ENCODE measurements at regions not wholly inside any gene's neighbourhood (a gene's known extent, or its start where the extent isn't known, plus 50 kb on each side); places are given as distances from the start of the nearest gene placed in this dataset.

DNA sequence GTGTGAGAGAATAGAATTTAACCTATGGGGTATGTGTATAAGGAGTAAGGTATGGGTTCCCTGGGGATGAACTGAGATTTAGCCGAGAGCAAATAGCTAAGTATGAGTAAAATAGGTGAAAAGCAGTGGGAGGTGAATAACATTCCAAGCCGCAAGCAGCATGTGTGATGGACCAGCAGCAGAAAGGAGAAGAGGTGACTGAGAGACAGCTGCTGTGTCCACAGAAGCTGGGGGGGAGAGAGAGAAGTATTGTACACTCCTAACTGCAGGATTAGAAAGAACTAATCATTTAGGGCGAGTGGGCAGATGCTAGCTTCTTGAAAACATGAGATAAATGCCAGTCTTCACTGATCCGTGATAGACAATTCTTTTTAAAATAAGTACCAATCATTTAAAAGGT lies 296.0 kb downstream of the KLHL4 start:
- Histone ChIP-seq H3K79me2 (replicated peaks; ENCODE audit: insufficient read depth) (no peaks in the 10 kb centered on the region), H3K4me1 (ENCODE audit: insufficient read depth) (no peaks in the 10 kb centered on the region), H3K36me3 (ENCODE audit: insufficient read depth) (no peaks in the 10 kb centered on the region), H3K27me3 (ENCODE audit: insufficient read depth) (no peaks in the 10 kb centered on the region), H3F3A (replicated peaks; ENCODE audit: low read depth) (no peaks in the 10 kb centered on the region), H3K4me3 (no peak overlapping the region), H3K27ac (ENCODE audit: low read depth) (no peak overlapping the region), H2AFZ (peak overlapping the region; percentile 56; the same call in 1 of the 2 replicates), H4K20me1 (replicated peaks; ENCODE audit: insufficient read depth) (no peaks in the 10 kb centered on the region), H3K4me2 (no peak overlapping the region), H3K9me2 (ENCODE audit: insufficient read depth) (no peaks in the 10 kb centered on the region)
- Mint-ChIP-seq H3K4me3 (no peak overlapping the region), H3K4me1 (peaks cover 5% of the 10 kb centered on the region; the same call in 2 of the 3 replicates), H3K27ac (peak overlapping the region; percentile 24; the same call in 1 of the 2 replicates), H3K27me3 (ENCODE audit: insufficient read depth, low read depth, poor library complexity) (no peaks in the 10 kb centered on the region), H3K36me3 (ENCODE audit: low read depth) (no peaks in the 10 kb centered on the region), H3K9me3 (0 out of 3 replicates have a peak, but pooled peaks cover 2% of the 10 kb centered on the region)
- TF ChIP-seq STAT1 (IDR thresholded peaks at IDR 0.05; ENCODE audit: unreplicated experiment) (no peak), EZH2phosphoT487 (IDR thresholded peaks at IDR 0.05; ENCODE audit: unreplicated experiment) (no peak), ZNF331 (CRISPR knock-in tag; IDR thresholded peaks at IDR 0.05; ENCODE audit: low read depth) (no peak), ZNF114 (CRISPR knock-in tag; IDR thresholded peaks at IDR 0.05) (no peak), POLR2AphosphoS5 (IDR thresholded peaks at IDR 0.05; ENCODE audit: low read depth) (no peak), CREB1 (CRISPR knock-in tag; IDR thresholded peaks at IDR 0.05; ENCODE audit: low read depth) (no peak), NANOG (IDR thresholded peaks at IDR 0.05; ENCODE audit: borderline replicate concordance) (no peak), JUNB (IDR thresholded peaks at IDR 0.05; ENCODE audit: unreplicated experiment) (no peak), EZH2 (IDR thresholded peaks at IDR 0.05; ENCODE audit: low read depth, unreplicated experiment) (no peak)
- TF ChIP-seq, protein P1, sequence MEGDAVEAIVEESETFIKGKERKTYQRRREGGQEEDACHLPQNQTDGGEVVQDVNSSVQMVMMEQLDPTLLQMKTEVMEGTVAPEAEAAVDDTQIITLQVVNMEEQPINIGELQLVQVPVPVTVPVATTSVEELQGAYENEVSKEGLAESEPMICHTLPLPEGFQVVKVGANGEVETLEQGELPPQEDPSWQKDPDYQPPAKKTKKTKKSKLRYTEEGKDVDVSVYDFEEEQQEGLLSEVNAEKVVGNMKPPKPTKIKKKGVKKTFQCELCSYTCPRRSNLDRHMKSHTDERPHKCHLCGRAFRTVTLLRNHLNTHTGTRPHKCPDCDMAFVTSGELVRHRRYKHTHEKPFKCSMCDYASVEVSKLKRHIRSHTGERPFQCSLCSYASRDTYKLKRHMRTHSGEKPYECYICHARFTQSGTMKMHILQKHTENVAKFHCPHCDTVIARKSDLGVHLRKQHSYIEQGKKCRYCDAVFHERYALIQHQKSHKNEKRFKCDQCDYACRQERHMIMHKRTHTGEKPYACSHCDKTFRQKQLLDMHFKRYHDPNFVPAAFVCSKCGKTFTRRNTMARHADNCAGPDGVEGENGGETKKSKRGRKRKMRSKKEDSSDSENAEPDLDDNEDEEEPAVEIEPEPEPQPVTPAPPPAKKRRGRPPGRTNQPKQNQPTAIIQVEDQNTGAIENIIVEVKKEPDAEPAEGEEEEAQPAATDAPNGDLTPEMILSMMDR (conservative IDR thresholded peaks at IDR 0.05; ENCODE audit: low read depth in 2 of 2) = no peak
- TF ChIP-seq, protein P2, sequence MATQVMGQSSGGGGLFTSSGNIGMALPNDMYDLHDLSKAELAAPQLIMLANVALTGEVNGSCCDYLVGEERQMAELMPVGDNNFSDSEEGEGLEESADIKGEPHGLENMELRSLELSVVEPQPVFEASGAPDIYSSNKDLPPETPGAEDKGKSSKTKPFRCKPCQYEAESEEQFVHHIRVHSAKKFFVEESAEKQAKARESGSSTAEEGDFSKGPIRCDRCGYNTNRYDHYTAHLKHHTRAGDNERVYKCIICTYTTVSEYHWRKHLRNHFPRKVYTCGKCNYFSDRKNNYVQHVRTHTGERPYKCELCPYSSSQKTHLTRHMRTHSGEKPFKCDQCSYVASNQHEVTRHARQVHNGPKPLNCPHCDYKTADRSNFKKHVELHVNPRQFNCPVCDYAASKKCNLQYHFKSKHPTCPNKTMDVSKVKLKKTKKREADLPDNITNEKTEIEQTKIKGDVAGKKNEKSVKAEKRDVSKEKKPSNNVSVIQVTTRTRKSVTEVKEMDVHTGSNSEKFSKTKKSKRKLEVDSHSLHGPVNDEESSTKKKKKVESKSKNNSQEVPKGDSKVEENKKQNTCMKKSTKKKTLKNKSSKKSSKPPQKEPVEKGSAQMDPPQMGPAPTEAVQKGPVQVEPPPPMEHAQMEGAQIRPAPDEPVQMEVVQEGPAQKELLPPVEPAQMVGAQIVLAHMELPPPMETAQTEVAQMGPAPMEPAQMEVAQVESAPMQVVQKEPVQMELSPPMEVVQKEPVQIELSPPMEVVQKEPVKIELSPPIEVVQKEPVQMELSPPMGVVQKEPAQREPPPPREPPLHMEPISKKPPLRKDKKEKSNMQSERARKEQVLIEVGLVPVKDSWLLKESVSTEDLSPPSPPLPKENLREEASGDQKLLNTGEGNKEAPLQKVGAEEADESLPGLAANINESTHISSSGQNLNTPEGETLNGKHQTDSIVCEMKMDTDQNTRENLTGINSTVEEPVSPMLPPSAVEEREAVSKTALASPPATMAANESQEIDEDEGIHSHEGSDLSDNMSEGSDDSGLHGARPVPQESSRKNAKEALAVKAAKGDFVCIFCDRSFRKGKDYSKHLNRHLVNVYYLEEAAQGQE (IDR thresholded peaks at IDR 0.05; ENCODE audit: unreplicated experiment) = no peak
- TF ChIP-seq, protein P3, sequence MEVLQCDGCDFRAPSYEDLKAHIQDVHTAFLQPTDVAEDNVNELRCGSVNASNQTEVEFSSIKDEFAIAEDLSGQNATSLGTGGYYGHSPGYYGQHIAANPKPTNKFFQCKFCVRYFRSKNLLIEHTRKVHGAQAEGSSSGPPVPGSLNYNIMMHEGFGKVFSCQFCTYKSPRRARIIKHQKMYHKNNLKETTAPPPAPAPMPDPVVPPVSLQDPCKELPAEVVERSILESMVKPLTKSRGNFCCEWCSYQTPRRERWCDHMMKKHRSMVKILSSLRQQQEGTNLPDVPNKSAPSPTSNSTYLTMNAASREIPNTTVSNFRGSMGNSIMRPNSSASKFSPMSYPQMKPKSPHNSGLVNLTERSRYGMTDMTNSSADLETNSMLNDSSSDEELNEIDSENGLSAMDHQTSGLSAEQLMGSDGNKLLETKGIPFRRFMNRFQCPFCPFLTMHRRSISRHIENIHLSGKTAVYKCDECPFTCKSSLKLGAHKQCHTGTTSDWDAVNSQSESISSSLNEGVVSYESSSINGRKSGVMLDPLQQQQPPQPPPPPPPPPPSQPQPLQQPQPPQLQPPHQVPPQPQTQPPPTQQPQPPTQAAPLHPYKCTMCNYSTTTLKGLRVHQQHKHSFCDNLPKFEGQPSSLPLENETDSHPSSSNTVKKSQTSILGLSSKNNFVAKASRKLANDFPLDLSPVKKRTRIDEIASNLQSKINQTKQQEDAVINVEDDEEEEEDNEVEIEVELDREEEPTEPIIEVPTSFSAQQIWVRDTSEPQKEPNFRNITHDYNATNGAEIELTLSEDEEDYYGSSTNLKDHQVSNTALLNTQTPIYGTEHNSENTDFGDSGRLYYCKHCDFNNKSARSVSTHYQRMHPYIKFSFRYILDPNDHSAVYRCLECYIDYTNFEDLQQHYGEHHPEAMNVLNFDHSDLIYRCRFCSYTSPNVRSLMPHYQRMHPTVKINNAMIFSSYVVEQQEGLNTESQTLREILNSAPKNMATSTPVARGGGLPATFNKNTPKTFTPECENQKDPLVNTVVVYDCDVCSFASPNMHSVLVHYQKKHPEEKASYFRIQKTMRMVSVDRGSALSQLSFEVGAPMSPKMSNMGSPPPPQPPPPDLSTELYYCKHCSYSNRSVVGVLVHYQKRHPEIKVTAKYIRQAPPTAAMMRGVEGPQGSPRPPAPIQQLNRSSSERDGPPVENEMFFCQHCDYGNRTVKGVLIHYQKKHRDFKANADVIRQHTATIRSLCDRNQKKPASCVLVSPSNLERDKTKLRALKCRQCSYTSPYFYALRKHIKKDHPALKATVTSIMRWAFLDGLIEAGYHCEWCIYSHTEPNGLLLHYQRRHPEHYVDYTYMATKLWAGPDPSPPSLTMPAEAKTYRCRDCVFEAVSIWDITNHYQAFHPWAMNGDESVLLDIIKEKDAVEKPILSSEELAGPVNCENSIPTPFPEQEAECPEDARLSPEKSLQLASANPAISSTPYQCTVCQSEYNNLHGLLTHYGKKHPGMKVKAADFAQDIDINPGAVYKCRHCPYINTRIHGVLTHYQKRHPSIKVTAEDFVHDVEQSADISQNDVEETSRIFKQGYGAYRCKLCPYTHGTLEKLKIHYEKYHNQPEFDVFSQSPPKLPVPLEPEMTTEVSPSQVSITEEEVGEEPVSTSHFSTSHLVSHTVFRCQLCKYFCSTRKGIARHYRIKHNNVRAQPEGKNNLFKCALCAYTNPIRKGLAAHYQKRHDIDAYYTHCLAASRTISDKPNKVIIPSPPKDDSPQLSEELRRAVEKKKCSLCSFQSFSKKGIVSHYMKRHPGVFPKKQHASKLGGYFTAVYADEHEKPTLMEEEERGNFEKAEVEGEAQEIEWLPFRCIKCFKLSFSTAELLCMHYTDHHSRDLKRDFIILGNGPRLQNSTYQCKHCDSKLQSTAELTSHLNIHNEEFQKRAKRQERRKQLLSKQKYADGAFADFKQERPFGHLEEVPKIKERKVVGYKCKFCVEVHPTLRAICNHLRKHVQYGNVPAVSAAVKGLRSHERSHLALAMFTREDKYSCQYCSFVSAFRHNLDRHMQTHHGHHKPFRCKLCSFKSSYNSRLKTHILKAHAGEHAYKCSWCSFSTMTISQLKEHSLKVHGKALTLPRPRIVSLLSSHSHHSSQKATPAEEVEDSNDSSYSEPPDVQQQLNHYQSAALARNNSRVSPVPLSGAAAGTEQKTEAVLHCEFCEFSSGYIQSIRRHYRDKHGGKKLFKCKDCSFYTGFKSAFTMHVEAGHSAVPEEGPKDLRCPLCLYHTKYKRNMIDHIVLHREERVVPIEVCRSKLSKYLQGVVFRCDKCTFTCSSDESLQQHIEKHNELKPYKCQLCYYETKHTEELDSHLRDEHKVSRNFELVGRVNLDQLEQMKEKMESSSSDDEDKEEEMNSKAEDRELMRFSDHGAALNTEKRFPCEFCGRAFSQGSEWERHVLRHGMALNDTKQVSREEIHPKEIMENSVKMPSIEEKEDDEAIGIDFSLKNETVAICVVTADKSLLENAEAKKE (CRISPR knock-in tag; IDR thresholded peaks at IDR 0.05) = no peak
- TF ChIP-seq, protein P4, sequence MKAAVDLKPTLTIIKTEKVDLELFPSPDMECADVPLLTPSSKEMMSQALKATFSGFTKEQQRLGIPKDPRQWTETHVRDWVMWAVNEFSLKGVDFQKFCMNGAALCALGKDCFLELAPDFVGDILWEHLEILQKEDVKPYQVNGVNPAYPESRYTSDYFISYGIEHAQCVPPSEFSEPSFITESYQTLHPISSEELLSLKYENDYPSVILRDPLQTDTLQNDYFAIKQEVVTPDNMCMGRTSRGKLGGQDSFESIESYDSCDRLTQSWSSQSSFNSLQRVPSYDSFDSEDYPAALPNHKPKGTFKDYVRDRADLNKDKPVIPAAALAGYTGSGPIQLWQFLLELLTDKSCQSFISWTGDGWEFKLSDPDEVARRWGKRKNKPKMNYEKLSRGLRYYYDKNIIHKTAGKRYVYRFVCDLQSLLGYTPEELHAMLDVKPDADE (IDR thresholded peaks at IDR 0.05) = no peak
- ATAC-seq (no peak), DNase-seq (ENCODE audit: low spot score) (no peak)

Measured in GM23338 (cell line).